GM19467 (cell line): ENCODE measurements at regions not wholly inside any gene's neighbourhood (a gene's known extent, or its start where the extent isn't known, plus 50 kb on each side); places are given as distances from the start of the nearest gene placed in this dataset.

Experiments used
- ATAC-seq: cut with Tn5 transposase; IDR thresholded peaks from one replicate; pipeline ENCODE4 v1.9.1; 2021; ENCODE audit warnings: mild to moderate bottlenecking, moderate library complexity; ENCODE audit not compliant: unreplicated experiment

GRCh38 chr15:95577927-95578326 lies 752.6 kb upstream of the NR2F2 start:
- ATAC-seq, result no peak

GRCh38 chr15:95580121-95580520 lies 750.4 kb upstream of the NR2F2 start:
- no peak for ATAC-seq

GRCh38 chr15:95581595-95581994 lies 748.9 kb upstream of the NR2F2 start:
- no peak for ATAC-seq

- ATAC-seq, result no peak
These were observed 746.4 kb upstream of the NR2F2 start for GRCh38 chr15:95584088-95584487.

GRCh38 chr15:95588056-95588455 lies 742.4 kb upstream of the NR2F2 start:
- no peak for ATAC-seq

- ATAC-seq, result no peak
These were observed 739.9 kb upstream of the NR2F2 start for GRCh38 chr15:95590533-95591044.

- ATAC-seq, result no peak
These were observed 739.2 kb upstream of the NR2F2 start for GRCh38 chr15:95591270-95591669.

GRCh38 chr15:95591886-95592285 lies 738.6 kb upstream of the NR2F2 start:
- no peak for ATAC-seq

- ATAC-seq, result no peak
These were observed 736.0 kb upstream of the NR2F2 start for GRCh38 chr15:95594496-95594895.

GRCh38 chr15:95595759-95596158 lies 734.7 kb upstream of the NR2F2 start:
- no peak for ATAC-seq

GRCh38 chr15:95596496-95596895 lies 734.0 kb upstream of the NR2F2 start:
- ATAC-seq, result no peak

- ATAC-seq, result no peak
These were observed 732.1 kb upstream of the NR2F2 start for GRCh38 chr15:95598251-95598855.

GRCh38 chr15:95600367-95600766 lies 730.1 kb upstream of the NR2F2 start:
- ATAC-seq, result no peak

- no peak for ATAC-seq
These were observed 729.6 kb upstream of the NR2F2 start for GRCh38 chr15:95600884-95601283.

- ATAC-seq, result no peak
These were observed 729.0 kb upstream of the NR2F2 start for GRCh38 chr15:95601525-95601924.

- no peak for ATAC-seq
These were observed 726.7 kb upstream of the NR2F2 start for GRCh38 chr15:95603802-95604201.

GRCh38 chr15:95604634-95605036 lies 725.9 kb upstream of the NR2F2 start:
- no peak for ATAC-seq

- no peak for ATAC-seq
These were observed 725.4 kb upstream of the NR2F2 start for GRCh38 chr15:95605098-95605497.

- ATAC-seq, result no peak
These were observed 723.9 kb upstream of the NR2F2 start for GRCh38 chr15:95606551-95606950.

- ATAC-seq, result no peak
These were observed 722.1 kb upstream of the NR2F2 start for GRCh38 chr15:95608371-95608770.

- no peak for ATAC-seq
These were observed 721.4 kb upstream of the NR2F2 start for GRCh38 chr15:95609096-95609495.

GRCh38 chr15:95610945-95611344 lies 719.6 kb upstream of the NR2F2 start:
- ATAC-seq, result no peak

- ATAC-seq, result no peak
These were observed 715.1 kb upstream of the NR2F2 start for GRCh38 chr15:95615436-95615835.
